ENCODE measurements at regions not wholly inside any gene's neighbourhood (a gene's known extent, or its start where the extent isn't known, plus 50 kb on each side); places are given as distances from the start of the nearest gene placed in this dataset.

- Histone ChIP-seq H3K36me3 (replicated peaks in 1 of 2; ENCODE audit: control extremely low read depth in 1 of 2, control insufficient read depth in 1 of 2, extremely low read depth in 1 of 2, insufficient read depth in 2 of 2, low read length in 1 of 2) (no peaks in the 10 kb centered on the region), H3K4me2 (replicated peaks; ENCODE audit: low read depth, low read length, poor library complexity, severe bottlenecking) (no peak overlapping the region), H3K9ac (ENCODE audit: low read length) (no peak overlapping the region), H3K4me1 (ENCODE audit: control insufficient read depth in 2 of 2, insufficient read depth in 2 of 2, low read length in 2 of 2) (no peaks in the 10 kb centered on the region), H3K27me3 (replicated peaks in 1 of 4; ENCODE audit: control extremely low read depth in 1 of 4, control insufficient read depth in 3 of 4, insufficient read depth in 4 of 4, low read length in 3 of 4) (no peaks in the 10 kb centered on the region), H3K27ac (ENCODE audit: low read length in 2 of 2) (no peak overlapping the region), H3K79me2 (ENCODE audit: control insufficient read depth, insufficient read depth, low read length) (no peaks in the 10 kb centered on the region), H2AFZ (ENCODE audit: insufficient read depth, low read depth, low read length, poor library complexity, severe bottlenecking) (no peak overlapping the region), H3K4me3 (ENCODE audit: control extremely low read depth in 1 of 5, extremely low read depth in 1 of 5, insufficient read depth in 1 of 5, low read depth in 2 of 5, low read length in 4 of 5) (no peak overlapping the region), H3K9me3 (ENCODE audit: control extremely low read depth in 1 of 3, control insufficient read depth in 2 of 3, insufficient read depth in 1 of 3, low read length in 2 of 3) (no peaks in the 10 kb centered on the region), H4K20me1 (ENCODE audit: control insufficient read depth, insufficient read depth, low read length, poor library complexity, severe bottlenecking) (no peaks in the 10 kb centered on the region)
- ChIA-PET CTCF (no interaction called here), POLR2A (no interaction called here)
- intact Hi-C loops (cut with micrococcal nuclease), result no loop called here
- ATAC-seq (ENCODE audit: low read depth) (no peak), DNase-seq (no peak)
- Mint-ChIP-seq H3K9me3 (ENCODE audit: insufficient read depth) (no peaks in the 10 kb centered on the region), H3K4me1 (no peaks in the 10 kb centered on the region), H3K27me3 (peaks cover 8% of the 10 kb centered on the region), H3K27ac (no peak overlapping the region), H3K4me3 (no peak overlapping the region)
- no CpG with 5 or more reads among the region's 4 CpGs for WGBS (ENCODE audit: insufficient coverage)
- TF ChIP-seq CTCF (IDR thresholded peaks at IDR 0.05) (no peak), EZH2 (IDR thresholded peaks at IDR 0.05; ENCODE audit: borderline replicate concordance, insufficient read depth, low read depth, low read length, poor library complexity, severe bottlenecking) (no peak)
These were observed 73.9 kb downstream of the BMP4 start for GRCh38 chr14:53882684-53883083.

GRCh38 chr14:53881921-53882320, 74.7 kb downstream of the BMP4 start:
- Mint-ChIP-seq H3K27me3 (peaks cover 9% of the 10 kb centered on the region), H3K27ac (no peak overlapping the region), H3K4me1 (no peaks in the 10 kb centered on the region), H3K4me3 (no peak overlapping the region), H3K9me3 (ENCODE audit: insufficient read depth) (no peaks in the 10 kb centered on the region)
- ATAC-seq (ENCODE audit: low read depth) (no peak), DNase-seq (no peak)
- no peak overlapping the region for H3K4me2 ChIP-seq (replicated peaks; ENCODE audit: low read depth, low read length, poor library complexity, severe bottlenecking)
- no peaks in the 10 kb centered on the region for H3K36me3 ChIP-seq (replicated peaks in 1 of 2; ENCODE audit: control extremely low read depth in 1 of 2, control insufficient read depth in 1 of 2, extremely low read depth in 1 of 2, insufficient read depth in 2 of 2, low read length in 1 of 2)
- no peaks in the 10 kb centered on the region for H3K27me3 ChIP-seq (replicated peaks in 1 of 4; ENCODE audit: control extremely low read depth in 1 of 4, control insufficient read depth in 3 of 4, insufficient read depth in 4 of 4, low read length in 3 of 4)
- no peaks in the 10 kb centered on the region for H3K4me1 ChIP-seq (ENCODE audit: control insufficient read depth in 2 of 2, insufficient read depth in 2 of 2, low read length in 2 of 2)
- H3K79me2 ChIP-seq (ENCODE audit: control insufficient read depth, insufficient read depth, low read length), result no peaks in the 10 kb centered on the region
- WGBS (ENCODE audit: insufficient coverage), result no CpG with 5 or more reads among the region's 5 CpGs
- intact Hi-C loops (cut with micrococcal nuclease), result no loop called here
- no peak overlapping the region for H3K27ac ChIP-seq (ENCODE audit: low read length in 2 of 2)
- no peak overlapping the region for H3K9ac ChIP-seq (ENCODE audit: low read length)
- H2AFZ ChIP-seq (ENCODE audit: insufficient read depth, low read depth, low read length, poor library complexity, severe bottlenecking), result no peak overlapping the region
- H4K20me1 ChIP-seq (ENCODE audit: control insufficient read depth, insufficient read depth, low read length, poor library complexity, severe bottlenecking), result no peaks in the 10 kb centered on the region
- no peak for TF ChIP-seq EZH2 (IDR thresholded peaks at IDR 0.05; ENCODE audit: borderline replicate concordance, insufficient read depth, low read depth, low read length, poor library complexity, severe bottlenecking)
- TF ChIP-seq CTCF (IDR thresholded peaks at IDR 0.05), result no peak
- POLR2A ChIA-PET, result no interaction called here
- no peak overlapping the region for H3K4me3 ChIP-seq (ENCODE audit: control extremely low read depth in 1 of 5, extremely low read depth in 1 of 5, insufficient read depth in 1 of 5, low read depth in 2 of 5, low read length in 4 of 5)
- CTCF ChIA-PET, result interaction anchor here (0.9 kb wide), 1 partner anchor 9 kb away, joined by 3 read pairs; no protein-coding TSS in a partner anchor
- no peaks in the 10 kb centered on the region for H3K9me3 ChIP-seq (ENCODE audit: control extremely low read depth in 1 of 3, control insufficient read depth in 2 of 3, insufficient read depth in 1 of 3, low read length in 2 of 3)

All from B cell (primary cell).